ENCODE measurements at regions not wholly inside any gene's neighbourhood (a gene's known extent, or its start where the extent isn't known, plus 50 kb on each side); places are given as distances from the start of the nearest gene placed in this dataset.

DNA sequence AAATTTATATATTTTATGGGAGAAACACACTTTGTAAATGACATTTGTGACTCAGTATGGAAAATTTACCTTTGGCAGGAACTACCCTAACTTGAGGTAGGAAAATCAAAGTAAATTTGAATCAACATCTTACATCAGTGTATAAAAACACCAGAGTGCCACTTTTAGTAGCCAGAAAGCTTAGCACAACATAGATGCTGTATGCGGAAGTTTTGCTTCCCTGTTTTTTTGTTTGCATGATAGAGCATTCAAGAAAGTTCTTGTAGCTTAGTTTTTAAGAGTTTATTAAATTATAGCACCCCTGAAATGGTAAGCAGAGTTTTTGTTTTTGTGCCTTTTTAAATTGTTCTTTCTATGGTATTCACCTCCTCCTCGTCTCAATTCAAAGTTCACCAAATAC lies 120.8 kb upstream of the RAP2B start:
- TF ChIP-seq EZH2 (IDR thresholded peaks at IDR 0.05; ENCODE audit: low read depth), result no peak
- TF ChIP-seq, protein P1, sequence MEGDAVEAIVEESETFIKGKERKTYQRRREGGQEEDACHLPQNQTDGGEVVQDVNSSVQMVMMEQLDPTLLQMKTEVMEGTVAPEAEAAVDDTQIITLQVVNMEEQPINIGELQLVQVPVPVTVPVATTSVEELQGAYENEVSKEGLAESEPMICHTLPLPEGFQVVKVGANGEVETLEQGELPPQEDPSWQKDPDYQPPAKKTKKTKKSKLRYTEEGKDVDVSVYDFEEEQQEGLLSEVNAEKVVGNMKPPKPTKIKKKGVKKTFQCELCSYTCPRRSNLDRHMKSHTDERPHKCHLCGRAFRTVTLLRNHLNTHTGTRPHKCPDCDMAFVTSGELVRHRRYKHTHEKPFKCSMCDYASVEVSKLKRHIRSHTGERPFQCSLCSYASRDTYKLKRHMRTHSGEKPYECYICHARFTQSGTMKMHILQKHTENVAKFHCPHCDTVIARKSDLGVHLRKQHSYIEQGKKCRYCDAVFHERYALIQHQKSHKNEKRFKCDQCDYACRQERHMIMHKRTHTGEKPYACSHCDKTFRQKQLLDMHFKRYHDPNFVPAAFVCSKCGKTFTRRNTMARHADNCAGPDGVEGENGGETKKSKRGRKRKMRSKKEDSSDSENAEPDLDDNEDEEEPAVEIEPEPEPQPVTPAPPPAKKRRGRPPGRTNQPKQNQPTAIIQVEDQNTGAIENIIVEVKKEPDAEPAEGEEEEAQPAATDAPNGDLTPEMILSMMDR (conservative IDR thresholded peaks at IDR 0.05), result no peak

All from PC-9 (cell line).